WTC11 (cell line): ENCODE measurements at regions not wholly inside any gene's neighbourhood (a gene's known extent, or its start where the extent isn't known, plus 50 kb on each side); places are given as distances from the start of the nearest gene placed in this dataset.

Experiments used
- CTCF ChIP-seq: fragments of 200-600 bp; IDR thresholded peaks from 2 replicates; pipeline ENCODE4 v1.8.0; 2022; ENCODE audit warnings: antibody characterized with exemption
- ESRRA ChIP-seq: sonication (generic); formaldehyde crosslinking; IDR thresholded peaks from 2 replicates; pipeline ENCODE4 v1.8.1; 2022; ENCODE audit warnings: mild to moderate bottlenecking, missing genetic modification reagents, borderline replicate concordance
- MAX ChIP-seq: sonication (generic); formaldehyde crosslinking; IDR thresholded peaks from 2 replicates; pipeline ENCODE4 v1.8.0; 2022; ENCODE audit warnings: mild to moderate bottlenecking, missing genetic modification reagents
- ZNF671 ChIP-seq: fragments of 250-450 bp; sonication (Bioruptor Pico); IDR thresholded peaks from 2 replicates; pipeline ENCODE4 v1.8.0; 2021; ENCODE audit warnings: mild to moderate bottlenecking

GRCh38 chr3:24640330-24640877, 145.8 kb upstream of the THRB start:
- TF ChIP-seq MAX, result no peak
- no peak for TF ChIP-seq CTCF
- no peak for TF ChIP-seq ESRRA (CRISPR knock-in tag)
- TF ChIP-seq ZNF671, result no peak
